ENCODE measurements at regions not wholly inside any gene's neighbourhood (a gene's known extent, or its start where the extent isn't known, plus 50 kb on each side); places are given as distances from the start of the nearest gene placed in this dataset.

GRCh38 chr16:72426386-72426785, 254.4 kb upstream of the PMFBP1 start:
- H3K4me3 ChIP-seq (ENCODE audit: low read length), result no peak overlapping the region
- H3F3A ChIP-seq (ENCODE audit: insufficient read depth, low read length, poor library complexity, severe bottlenecking), result no peaks in the 10 kb centered on the region
- no peak overlapping the region for H3K4me2 ChIP-seq (ENCODE audit: low read length)
- H3K9ac ChIP-seq (ENCODE audit: low read length), result no peak overlapping the region
- H3K27me3 ChIP-seq (ENCODE audit: insufficient read depth, low read depth, low read length), result no peaks in the 10 kb centered on the region
- H3K27ac ChIP-seq (ENCODE audit: low read length), result no peak overlapping the region
- no peaks in the 10 kb centered on the region for H3K36me3 ChIP-seq (ENCODE audit: insufficient read depth, low read length)
- H2AFZ ChIP-seq (ENCODE audit: low read depth, low read length), result no peak overlapping the region
- H3K79me2 ChIP-seq (replicated peaks; ENCODE audit: insufficient read depth, low read length), result no peaks in the 10 kb centered on the region
- H3K9me3 ChIP-seq (ENCODE audit: low read length), result no peaks in the 10 kb centered on the region
- no peak for TF ChIP-seq POLR2AphosphoS5 (IDR thresholded peaks at IDR 0.05)
- TF ChIP-seq SMC3 (conservative IDR thresholded peaks at IDR 0.05; ENCODE audit: poor library complexity), result no peak
- TF ChIP-seq MXI1 (conservative IDR thresholded peaks at IDR 0.05; ENCODE audit: poor library complexity, severe bottlenecking), result no peak
- no peak for TF ChIP-seq EZH2 (IDR thresholded peaks at IDR 0.05; ENCODE audit: borderline replicate concordance, insufficient read depth, low read length, poor library complexity, severe bottlenecking)
- no peak for TF ChIP-seq EP300 (conservative IDR thresholded peaks at IDR 0.05; ENCODE audit: poor library complexity, severe bottlenecking)
- TF ChIP-seq RAD21 (conservative IDR thresholded peaks at IDR 0.05), result no peak
- TF ChIP-seq CTCF (IDR thresholded peaks at IDR 0.05; ENCODE audit: poor library complexity, severe bottlenecking), result no peak
- no peak for TF ChIP-seq REST (IDR thresholded peaks at IDR 0.05; ENCODE audit: borderline replicate concordance)
- no peak for TF ChIP-seq TAF1 (IDR thresholded peaks at IDR 0.05; ENCODE audit: low read depth)
- no peaks in the 10 kb centered on the region for H4K20me1 ChIP-seq (ENCODE audit: insufficient read depth)
- no peaks in the 10 kb centered on the region for H3K9me2 ChIP-seq (ENCODE audit: insufficient read depth, low read length)

GRCh38 chr16:72425571-72426341, 253.8 kb upstream of the PMFBP1 start:
- Histone ChIP-seq H3K79me2 (replicated peaks; ENCODE audit: insufficient read depth, low read length) (no peaks in the 10 kb centered on the region), H3K9ac (ENCODE audit: low read length) (no peak overlapping the region), H2AFZ (ENCODE audit: low read depth, low read length) (no peak overlapping the region), H3K36me3 (ENCODE audit: insufficient read depth, low read length) (no peaks in the 10 kb centered on the region), H3K4me2 (ENCODE audit: low read length) (no peak overlapping the region), H3K27me3 (ENCODE audit: insufficient read depth, low read depth, low read length) (no peaks in the 10 kb centered on the region), H4K20me1 (ENCODE audit: insufficient read depth) (no peaks in the 10 kb centered on the region), H3F3A (ENCODE audit: insufficient read depth, low read length, poor library complexity, severe bottlenecking) (no peaks in the 10 kb centered on the region), H3K9me2 (ENCODE audit: insufficient read depth, low read length) (no peaks in the 10 kb centered on the region), H3K4me3 (ENCODE audit: low read length) (no peak overlapping the region), H3K27ac (ENCODE audit: low read length) (peak overlapping the region; percentile 70), H3K9me3 (ENCODE audit: low read length) (no peaks in the 10 kb centered on the region)
- TF ChIP-seq POLR2AphosphoS5 (IDR thresholded peaks at IDR 0.05) (no peak), RAD21 (conservative IDR thresholded peaks at IDR 0.05) (no peak), CTCF (IDR thresholded peaks at IDR 0.05; ENCODE audit: poor library complexity, severe bottlenecking) (no peak), EZH2 (IDR thresholded peaks at IDR 0.05; ENCODE audit: borderline replicate concordance, insufficient read depth, low read length, poor library complexity, severe bottlenecking) (no peak), MXI1 (conservative IDR thresholded peaks at IDR 0.05; ENCODE audit: poor library complexity, severe bottlenecking) (no peak)
